ENCODE measurements at regions not wholly inside any gene's neighbourhood (a gene's known extent, or its start where the extent isn't known, plus 50 kb on each side); places are given as distances from the start of the nearest gene placed in this dataset.

DNA sequence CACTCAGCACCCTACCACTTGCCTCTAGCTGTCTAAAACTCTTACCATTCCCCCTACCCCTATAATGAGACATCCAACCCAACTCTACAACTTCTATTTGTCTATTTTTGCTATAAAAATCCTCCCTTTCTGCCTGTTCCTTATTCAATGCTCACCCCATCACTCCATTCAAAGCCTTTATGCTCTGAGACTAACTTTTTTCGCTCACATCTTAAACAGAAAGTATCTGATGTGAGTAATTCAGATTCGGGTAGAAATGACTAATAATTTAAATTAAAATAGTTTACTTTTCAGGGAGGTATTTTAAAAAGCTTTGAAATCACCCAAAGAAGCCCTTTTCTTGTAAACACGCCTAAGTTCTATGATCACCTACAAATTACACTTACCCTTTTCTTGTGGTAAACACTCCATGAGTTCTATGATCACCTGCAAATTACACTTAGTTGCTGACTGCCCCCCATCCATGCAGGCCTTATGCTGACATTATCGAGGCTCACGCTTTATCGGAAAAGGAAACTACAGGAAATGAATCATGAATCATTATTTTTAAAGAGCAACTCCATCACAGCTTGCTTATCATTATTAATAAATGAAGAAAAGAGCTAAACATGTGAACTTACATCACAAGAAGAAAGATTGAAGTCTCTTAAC is 168.7 kb upstream of the PPP1R2C start:
- DNase-seq (ENCODE audit: low spot score): no peak

DNA sequence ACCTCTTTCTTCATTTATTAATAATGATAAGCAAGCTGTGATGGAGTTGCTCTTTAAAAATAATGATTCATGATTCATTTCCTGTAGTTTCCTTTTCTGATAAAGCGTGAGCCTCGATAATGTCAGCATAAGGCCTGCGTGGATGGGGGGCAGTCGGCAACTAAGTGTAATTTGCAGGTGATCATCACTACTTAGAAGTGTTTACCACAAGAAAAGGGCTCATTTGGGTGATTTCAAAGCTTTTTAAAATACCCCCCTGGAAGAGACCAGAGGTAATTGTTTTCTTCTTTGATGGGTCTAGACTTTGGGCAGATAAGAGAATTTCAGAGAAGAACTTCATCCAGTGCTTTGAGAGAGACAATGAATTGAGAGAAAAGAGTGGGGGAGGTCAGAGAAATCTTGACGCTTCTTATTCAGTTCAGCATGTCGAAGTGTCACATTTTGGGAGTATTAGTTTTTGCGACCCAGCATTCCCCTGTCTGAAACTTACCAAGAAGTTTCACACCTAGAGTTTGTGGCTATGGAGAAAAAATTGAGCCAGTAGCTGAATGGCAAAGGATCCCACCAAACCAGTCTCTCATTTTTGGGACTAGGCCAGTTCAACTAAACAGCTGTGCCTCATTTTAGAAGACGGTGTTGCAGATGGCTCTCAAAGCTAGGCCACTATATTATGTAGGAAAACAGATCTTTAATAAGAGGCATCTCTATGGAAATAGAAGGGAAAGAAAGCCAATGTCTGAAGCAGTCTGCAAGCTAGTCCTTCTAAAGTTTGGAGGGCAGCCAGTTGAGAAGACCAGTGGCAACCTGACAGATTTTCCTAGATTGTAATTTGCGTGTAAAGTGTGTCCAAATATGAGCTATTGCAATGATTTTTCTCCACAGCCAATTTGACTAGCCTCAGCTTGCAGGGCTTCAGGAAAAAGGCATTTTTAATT is 171.0 kb upstream of the PPP1R2C start:
- no peak for DNase-seq (ENCODE audit: low spot score)

DNA sequence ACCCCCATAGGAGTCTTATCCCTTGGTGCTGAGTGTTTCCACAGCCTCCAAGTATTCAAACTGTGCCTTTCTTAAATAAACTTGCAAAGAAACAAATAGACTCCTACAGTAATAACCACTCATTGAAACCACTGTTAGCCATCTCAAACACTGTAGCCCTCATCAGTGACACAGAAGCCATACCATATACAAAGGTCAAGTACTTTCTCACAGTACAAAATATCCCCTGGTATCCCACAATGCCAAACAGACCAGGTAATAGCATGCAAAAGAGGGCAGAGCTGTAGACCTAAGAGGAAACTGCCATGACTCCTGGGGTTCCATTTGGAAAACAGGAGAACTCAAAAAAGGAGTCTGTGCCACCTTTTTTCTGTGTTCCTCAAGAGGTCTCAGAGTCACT is 173.8 kb upstream of the PPP1R2C start:
- no peak for DNase-seq (ENCODE audit: low spot score)

DNA sequence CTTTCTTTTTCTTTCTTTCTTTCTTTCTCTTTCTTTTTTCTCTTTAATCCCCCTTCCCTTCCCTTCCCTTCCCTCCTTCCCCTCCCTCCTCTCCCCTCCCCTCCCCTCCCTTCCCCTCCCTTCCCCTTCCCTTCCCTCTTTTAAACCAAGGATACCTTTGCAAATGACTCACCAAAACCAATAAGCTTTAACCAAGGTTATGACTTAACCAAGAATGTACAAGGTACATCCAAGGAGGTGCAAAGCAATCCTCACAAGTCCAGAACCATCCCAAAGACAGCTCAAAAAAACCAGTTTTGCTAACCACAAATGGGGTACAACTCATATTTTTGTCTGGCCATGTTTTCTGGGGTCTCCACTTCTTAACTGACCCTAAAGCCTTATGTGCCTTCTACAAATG is 174.7 kb upstream of the PPP1R2C start:
- no peak for DNase-seq (ENCODE audit: low spot score)

DNA sequence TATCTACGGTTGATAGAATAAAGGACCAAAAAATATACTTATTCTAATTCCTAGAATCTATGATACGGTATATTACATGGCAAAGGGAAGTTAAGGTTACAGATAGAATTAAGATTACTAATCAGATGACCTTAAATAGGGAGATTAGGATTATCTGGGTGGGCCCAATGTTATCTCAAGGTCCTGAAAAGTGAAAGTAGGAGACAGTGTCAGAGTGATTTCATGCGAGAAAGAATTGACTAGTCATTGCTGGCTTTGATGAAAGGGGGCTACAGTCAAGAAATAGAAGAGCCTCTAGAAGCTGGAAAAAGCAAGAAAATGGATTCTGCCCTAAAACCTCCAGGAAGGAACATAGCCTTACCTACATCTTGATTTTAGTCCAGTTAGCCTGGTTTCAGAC is 176.9 kb upstream of the PPP1R2C start:
- no peak for DNase-seq (ENCODE audit: low spot score)

DNA sequence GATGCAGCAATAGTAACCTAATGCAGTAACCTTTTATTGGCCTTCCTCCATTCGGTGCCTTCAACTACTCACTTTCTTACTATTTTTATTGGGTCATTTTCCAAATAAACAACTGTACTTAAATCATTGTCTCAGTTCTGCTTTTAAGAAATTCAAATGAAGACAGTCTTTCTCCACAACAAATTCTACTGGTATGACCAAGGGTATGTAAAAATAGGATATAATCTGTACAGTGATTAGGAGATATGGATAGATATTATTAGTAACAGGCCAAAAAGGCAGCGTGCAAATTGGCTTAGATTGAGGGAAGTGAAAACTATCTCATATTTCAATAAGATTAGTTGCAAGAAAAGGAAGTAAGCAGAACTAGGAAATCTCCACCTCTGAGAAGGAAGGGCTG is 177.4 kb upstream of the PPP1R2C start:
- no peak for DNase-seq (ENCODE audit: low spot score)

DNA sequence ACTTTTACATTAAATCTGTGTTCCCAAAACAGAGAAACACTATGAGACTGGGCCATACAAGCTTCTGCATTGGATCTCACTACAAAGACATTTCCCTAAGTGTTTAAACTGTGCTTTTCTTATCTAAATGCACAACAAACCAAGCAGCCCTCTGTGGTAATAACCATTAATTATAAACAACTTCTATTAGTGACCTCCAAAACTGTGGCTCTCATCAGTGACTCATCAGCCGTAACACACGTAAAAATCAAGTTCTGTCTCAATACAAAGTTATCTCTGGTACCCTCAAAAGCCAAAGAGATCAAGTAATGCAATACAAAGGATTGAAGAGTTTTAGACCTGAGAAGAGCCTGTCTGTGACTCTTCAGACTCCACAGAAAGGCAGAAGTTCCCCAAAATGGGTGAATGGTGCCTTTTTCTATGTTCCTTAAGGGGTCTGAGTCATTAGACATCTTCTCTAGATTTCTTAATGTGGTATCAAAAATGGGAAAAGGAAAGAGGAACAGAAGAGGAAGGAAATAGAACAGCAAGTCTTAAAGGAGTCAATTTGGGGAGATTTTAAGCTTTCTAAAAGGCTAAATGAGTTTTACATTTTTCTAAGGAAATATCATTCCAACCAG is 189.8 kb upstream of the PPP1R2C start:
- no peak for DNase-seq (ENCODE audit: low spot score)

DNA sequence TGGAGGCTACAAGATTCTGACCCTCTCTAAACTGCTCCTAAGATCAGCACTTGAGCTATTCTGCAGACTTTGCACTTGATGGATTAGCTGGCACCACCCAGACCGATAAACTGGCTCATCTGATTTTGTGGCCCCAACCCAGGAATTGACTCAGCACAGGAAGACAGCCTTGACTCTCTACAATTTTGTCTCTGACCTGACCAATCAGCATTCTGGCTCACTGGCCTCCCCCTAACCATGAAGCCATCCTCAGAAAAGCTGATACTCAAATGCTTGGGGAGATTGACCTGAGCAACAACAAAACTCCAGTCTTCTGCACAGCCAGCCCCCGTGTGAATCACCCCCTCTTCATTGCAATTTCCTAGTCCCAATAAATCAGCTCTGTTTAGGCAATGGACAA is 195.4 kb upstream of the PPP1R2C start:
- DNase-seq (ENCODE audit: low spot score): no peak

DNA sequence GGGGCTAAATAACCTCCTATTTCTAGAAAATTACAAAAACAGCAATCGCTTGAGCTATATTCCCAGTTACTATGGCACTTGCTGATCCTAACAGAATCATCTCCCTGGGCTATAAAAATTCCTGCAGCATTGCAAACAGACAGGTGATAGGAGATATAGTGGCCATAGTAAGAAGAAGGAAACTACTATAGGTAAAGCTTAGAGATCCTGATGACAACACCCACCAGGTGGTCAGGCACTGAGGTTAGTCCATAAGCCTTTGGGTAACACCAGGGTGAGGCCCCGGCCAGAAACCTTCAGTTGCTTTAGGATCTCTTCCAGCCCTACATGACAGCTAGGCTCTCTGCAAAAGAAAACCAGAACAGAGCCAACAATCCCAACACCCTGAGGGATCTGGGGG is 197.9 kb upstream of the PPP1R2C start:
- no peak for DNase-seq (ENCODE audit: low spot score)

DNA sequence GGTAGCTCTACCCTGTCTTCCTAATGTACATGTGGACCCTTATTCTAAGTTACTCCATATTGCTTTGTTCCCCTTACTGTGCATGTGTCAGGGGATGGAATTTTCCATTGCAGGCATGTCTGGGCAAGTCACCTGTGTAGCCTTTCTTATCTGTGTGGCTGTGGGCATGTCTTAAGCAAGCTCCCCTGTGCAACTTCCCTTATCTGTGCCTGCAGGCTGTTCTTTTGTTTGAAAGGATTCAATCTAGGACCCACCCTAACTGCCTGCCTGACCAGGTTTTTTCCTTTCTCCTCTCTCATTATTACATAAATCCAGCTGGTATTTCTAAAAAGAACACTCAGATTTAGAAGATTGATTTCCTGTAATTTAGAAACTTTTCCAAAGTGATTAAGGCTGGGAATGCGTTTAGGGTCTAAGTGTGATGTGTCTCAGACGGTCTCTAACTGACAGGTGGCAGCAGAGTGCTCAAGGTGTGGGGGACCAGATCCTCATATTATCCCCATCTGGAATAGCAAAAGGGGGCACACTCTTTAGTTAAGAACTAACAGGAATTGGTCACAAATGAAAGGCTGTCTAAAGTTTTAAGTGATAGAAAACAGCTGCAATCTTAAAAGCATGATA is 198.9 kb upstream of the PPP1R2C start:
- no peak for DNase-seq (ENCODE audit: low spot score)

DNA sequence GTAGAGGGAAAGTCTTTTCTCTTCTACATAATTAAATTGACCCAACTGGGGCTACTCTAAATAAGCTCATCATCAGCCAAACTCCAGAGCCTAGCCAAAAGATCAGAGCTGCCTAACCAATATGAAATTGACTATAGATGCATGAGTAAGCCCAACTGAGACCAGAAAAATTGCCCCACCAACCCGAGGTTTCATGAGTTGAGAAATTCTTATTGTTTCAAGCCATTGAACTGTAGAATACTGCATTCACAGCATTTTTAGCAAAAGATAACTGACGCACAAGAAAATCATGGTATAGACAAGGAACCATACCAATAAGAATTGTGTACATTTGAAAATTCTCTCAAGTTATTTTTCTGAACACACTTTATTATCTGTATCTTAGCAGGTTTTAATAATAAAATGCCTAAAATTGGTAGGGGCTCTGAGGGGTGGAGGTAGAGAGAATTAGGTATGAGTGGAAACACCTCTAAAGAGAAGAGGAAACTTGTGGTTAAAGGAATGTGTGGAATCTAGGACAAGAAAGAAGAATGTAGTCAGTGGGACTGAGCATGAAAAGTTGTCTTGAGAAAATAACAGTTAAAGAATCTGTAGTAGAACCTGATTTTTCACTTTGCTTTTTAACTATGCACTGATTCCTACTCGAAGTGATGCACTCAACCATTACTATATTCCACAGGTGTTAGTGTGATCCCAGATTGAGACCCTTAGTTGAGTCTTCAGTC is 200.9 kb upstream of the PPP1R2C start:
- DNase-seq (ENCODE audit: low spot score): no peak

DNA sequence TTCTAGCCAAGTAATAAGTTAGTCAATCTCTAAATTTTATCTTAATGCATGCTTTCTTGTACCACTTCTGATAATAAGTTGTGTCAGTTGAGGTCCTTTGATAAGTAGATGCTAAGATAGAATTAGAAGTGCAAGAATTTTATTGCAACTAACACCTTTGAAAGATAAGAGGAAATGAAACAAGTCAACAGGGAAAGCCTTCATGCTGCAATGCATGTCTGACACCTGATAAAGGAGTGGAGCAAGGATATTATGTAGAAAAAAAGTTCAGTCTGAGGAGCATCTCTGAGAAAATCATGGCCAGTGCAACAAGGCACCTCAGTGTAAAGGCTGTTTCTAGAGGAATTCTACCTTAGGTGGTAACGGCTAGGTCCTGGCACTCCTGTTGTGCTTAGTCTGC is 210.7 kb upstream of the PPP1R2C start:
- DNase-seq (ENCODE audit: low spot score): no peak

DNA sequence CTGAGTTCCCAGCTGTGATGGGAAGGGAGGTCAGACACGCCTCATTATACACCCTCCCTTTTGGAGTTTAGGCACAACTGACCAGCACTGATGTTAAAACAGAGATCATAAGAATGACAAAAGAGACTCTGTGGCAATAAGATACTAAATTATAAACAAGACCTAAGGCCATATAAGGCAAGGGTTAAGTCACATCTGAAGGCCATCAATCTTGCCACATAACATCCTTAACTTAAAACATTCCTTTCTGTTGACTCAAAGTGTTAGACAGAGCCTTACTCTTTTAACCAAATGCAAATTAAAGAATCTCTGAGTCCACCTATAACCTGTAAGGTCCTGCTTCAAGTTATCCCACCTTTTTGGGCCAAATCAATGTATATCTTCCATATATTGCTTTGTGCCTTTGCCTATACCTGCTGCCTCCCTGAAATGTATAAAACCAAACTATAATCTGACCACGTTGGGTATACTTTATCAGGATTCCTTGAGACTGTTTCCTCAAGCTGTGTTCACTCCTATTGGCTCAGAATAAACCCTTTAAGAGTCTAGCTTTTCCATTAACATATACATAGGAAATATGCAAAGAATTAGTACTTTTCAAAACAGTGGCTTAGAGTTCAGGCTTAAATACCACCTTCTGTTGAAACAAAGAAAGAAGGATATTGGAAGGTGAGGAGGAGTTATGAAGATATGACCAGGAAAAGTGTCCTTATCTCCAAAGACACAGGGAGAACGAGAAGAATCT is 214.4 kb upstream of the PPP1R2C start:
- DNase-seq (ENCODE audit: low spot score): peak; percentile 4

DNA sequence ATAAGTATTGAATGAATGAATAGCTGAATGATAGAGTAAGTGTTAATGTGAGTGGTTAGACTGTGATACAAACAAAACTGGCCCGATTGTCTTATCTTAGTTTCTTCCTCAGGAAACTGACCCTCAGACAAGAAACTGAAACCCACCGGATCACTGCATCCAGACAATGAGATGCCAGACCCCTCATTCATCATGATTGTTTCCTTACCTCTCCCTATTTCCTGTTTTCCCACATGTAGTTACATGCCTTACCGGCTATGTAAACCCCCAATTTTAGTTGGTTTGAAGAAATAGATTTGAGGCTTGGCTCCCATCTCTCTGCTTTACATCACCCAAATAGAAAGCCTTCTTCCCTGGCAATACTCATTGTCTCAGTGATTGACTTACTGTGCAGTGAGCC is 218.9 kb upstream of the PPP1R2C start:
- no peak for DNase-seq (ENCODE audit: low spot score)

DNA sequence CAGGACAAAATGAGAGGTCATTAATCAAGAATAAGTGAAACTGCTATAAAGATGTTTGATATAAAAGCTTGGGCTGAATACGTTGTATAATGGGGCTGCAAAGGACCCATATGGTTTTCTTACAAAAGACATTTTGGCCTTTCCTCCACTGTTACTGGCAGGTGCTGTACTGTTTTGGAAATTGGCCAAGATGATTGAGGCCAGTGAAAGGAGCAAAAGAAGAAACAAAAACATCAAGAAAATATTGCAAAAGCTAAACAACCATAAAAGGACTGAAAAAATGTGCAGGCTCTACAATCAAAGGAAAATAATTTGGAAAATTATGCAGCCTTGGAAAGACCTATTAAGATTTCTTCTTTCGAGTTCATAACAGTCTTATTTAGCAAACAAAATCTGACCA is 222.2 kb upstream of the PPP1R2C start:
- DNase-seq (ENCODE audit: low spot score): no peak

DNA sequence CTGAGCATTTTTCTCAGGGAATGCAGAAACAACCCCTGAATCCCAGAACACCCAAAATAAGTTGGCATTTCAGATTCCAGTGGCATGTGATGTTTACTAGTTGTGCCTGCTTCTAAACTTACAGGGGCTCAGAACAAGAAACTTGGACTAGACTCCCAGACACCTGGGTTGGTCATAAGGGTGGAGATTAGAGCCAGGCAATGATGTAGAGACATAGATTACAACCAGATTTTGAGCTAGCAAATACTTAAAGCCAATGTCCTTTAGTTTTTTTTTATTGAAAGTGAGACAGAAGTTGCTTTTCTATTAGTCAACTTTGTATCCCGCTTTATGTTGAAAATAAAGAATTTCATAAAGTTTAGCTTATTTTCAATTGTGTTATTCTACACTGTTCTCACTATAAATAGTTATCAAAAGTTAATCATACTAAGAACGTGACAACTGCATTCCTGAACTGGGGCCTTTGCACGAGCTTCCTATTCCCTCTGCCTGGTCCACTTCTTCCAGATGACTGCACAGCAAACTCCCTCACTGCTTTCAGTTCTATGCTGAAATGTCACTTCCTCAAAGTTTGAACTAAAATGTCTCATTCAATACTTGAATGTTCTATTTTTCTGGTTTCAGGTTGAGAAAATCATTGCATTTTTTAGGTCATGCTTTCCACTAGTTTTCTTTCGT is 224.7 kb upstream of the PPP1R2C start:
- no peak for DNase-seq (ENCODE audit: low spot score)

DNA sequence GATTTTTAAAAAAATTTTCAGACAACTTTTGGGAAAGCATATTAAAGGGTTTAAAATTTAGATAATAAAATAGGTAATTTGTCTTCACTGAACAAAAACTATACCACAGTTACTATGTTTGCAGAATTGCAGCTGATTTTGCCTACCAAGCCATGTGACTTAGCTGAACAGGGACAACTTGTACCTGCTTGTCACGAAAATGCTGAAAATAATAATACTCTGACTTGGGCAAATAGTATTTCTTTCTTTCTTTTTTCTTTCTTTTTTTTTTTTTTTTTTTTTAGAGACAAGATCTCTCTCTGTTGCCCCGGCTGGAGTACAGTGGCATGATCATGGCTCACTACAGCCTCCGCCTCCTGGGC is 225.2 kb upstream of the PPP1R2C start:
- no peak for DNase-seq (ENCODE audit: low spot score)

DNA sequence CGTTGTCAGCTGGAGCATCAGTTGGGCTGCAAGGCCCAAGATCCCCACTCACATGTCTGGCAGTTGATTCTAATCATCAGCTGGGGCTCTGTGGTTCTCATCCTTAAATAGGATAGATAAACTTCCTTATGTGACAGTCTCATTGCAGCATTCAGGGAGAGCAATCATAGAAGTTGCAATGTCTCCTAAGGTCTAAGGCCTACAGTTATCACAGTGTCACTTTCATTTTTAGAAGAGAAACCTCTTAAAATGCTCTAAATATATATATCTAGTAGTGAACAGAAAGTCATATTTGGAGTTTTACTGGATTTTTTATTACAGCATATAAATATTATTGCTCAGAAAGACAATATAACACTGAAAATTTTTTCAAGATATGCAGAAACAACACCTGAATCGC is 226.0 kb upstream of the PPP1R2C start:
- no peak for DNase-seq (ENCODE audit: low spot score)

DNA sequence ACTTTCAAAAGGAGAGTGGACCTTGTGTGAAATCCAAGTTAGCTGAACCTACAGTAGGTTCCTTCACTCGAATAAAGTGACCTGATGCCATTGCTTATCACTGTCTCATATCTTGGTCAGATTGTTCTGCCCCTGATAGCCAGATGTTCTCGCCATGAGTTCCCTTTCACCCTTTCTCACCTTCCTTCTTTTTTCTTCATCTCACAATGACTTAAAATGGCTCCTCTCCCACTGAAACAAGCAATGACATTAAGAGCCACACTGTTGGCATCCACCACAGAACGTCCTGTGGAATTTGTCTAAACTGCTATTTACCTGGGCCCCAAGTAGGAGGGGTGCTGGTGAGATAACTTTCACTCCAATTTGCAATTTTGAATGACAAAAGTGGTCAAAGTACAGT is 227.6 kb upstream of the PPP1R2C start:
- no peak for DNase-seq (ENCODE audit: low spot score)

DNA sequence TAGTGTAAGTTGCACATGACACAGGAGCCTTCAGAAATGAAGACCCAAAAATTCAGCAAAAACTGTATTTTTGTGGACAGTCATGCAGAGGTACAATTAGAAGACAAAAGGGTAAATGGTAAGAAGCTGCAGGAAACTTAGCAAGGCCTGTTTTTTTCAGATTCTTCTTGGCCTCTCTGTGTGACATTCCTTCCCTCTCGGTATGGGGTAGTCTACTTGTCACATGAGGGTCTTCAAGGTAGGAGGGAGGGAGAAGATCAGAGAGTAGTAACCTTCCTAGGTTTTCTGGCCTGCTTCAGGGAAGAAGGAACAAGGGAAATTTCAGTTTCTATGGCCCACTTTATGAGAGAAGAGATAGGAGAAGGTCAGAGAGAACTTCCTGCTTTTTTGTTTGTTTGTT is 230.4 kb upstream of the PPP1R2C start:
- DNase-seq (ENCODE audit: low spot score): no peak

DNA sequence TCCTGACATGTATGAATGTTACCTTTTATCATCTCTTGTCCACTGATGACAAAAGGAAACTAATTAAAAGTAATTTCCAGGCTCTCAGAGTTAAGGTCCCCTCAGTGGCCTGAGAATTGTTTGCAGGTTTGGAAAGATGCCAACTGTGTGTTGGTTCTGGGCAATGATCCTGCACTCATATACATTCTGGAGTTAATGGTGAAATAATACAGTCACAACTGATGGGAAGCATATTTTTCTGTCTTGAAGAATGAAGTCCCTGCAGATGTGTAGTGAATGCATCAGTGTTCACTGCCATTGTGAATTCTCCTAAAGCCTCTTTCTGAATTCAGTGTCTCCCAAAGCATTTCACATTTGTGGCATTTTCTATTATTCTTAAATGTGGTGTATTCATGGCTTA is 238.1 kb upstream of the PPP1R2C start:
- no peak for DNase-seq (ENCODE audit: low spot score)
